B cell (primary cell): ENCODE measurements at regions not wholly inside any gene's neighbourhood (a gene's known extent, or its start where the extent isn't known, plus 50 kb on each side); places are given as distances from the start of the nearest gene placed in this dataset.

Experiments
- CTCF ChIP-seq: fragments of 200-600 bp; IDR thresholded peaks from one replicate; pipeline ENCODE4 v1.8.0; 2022; ENCODE audit warnings: antibody characterized with exemption, mild to moderate bottlenecking
- EZH2 ChIP-seq: IDR thresholded peaks from 2 replicates; pipeline ENCODE4 v1.6.1; 2012; ENCODE audit warnings: borderline replicate concordance, low read depth, mild to moderate bottlenecking, moderate library complexity, low read length; ENCODE audit not compliant: insufficient read depth, poor library complexity, severe bottlenecking

- TF ChIP-seq CTCF (no peak), EZH2 (no peak)
Measured at GRCh38 chr13:44857736-44858135, 131.5 kb downstream of the NUFIP1 start.
